ENCODE measurements at regions not wholly inside any gene's neighbourhood (a gene's known extent, or its start where the extent isn't known, plus 50 kb on each side); places are given as distances from the start of the nearest gene placed in this dataset.

- Histone ChIP-seq H3K9me3 (ENCODE audit: low read length) (no peaks in the 10 kb centered on the region), H3K27me3 (ENCODE audit: insufficient read depth, low read length) (no peaks in the 10 kb centered on the region)
Measured at GRCh38 chr4:24428850-24429249, 155.5 kb downstream of the DHX15 start.

DNA sequence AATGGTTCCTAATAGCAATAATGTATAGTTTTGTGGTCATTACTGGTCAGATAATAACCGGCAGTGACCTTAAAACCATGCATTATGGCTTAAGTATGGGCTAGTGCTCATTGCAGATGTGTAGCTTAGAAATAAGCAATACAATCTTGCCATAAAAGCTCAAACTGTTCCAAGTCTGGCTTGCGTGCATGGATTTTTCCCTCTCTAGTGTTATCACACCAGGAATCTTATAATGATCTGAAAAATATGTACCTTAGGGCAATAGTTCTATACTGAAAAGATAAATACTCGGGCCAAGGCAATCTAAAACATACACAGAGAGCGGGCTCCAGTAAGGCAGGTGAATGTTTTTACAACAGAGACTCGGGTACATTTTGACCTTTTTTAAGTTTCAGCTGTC is 157.8 kb downstream of the DHX15 start:
- H2AFZ ChIP-seq (ENCODE audit: low read length), result no peak overlapping the region
- no peaks in the 10 kb centered on the region for H3K79me2 ChIP-seq (ENCODE audit: insufficient read depth, low read length)
- no peaks in the 10 kb centered on the region for H3K9me3 ChIP-seq (ENCODE audit: low read length)
- no peak overlapping the region for H3K9ac ChIP-seq (ENCODE audit: low read length)
- TF ChIP-seq EZH2 (IDR thresholded peaks at IDR 0.05; ENCODE audit: borderline replicate concordance, low read length), result no peak
- no peak for TF ChIP-seq CTCF (IDR thresholded peaks at IDR 0.05; ENCODE audit: low read length)
- no peaks in the 10 kb centered on the region for H3K36me3 ChIP-seq (ENCODE audit: insufficient read depth, low read length)
- no peak overlapping the region for H3K4me3 ChIP-seq (ENCODE audit: low read depth, low read length, poor library complexity, severe bottlenecking)
- no peaks in the 10 kb centered on the region for H3K9me2 ChIP-seq (ENCODE audit: low read depth, low read length)
- no peak overlapping the region for H3K27ac ChIP-seq (ENCODE audit: low read depth, low read length, poor library complexity, severe bottlenecking)
- no peaks in the 10 kb centered on the region for H4K20me1 ChIP-seq (ENCODE audit: insufficient read depth, low read length)
- no peaks in the 10 kb centered on the region for H3K27me3 ChIP-seq (ENCODE audit: insufficient read depth, low read length)
- H3K4me2 ChIP-seq (ENCODE audit: low read length), result no peak overlapping the region
- no peaks in the 10 kb centered on the region for H3K4me1 ChIP-seq (ENCODE audit: insufficient read depth, low read length, severe bottlenecking)
- H3F3A ChIP-seq (ENCODE audit: insufficient read depth, low read length), result no peaks in the 10 kb centered on the region

More at GRCh38 chr4:24428850-24429249, 155.5 kb downstream of the DHX15 start:
- H3F3A ChIP-seq (ENCODE audit: insufficient read depth, low read length), result no peaks in the 10 kb centered on the region
- H3K9ac ChIP-seq (ENCODE audit: low read length), result no peak overlapping the region
- no peak overlapping the region for H3K27ac ChIP-seq (ENCODE audit: low read depth, low read length, poor library complexity, severe bottlenecking)
- no peaks in the 10 kb centered on the region for H3K9me2 ChIP-seq (ENCODE audit: low read depth, low read length)
- TF ChIP-seq EZH2 (IDR thresholded peaks at IDR 0.05; ENCODE audit: borderline replicate concordance, low read length) (no peak), CTCF (IDR thresholded peaks at IDR 0.05; ENCODE audit: low read length) (no peak)
- no peak overlapping the region for H3K4me3 ChIP-seq (ENCODE audit: low read depth, low read length, poor library complexity, severe bottlenecking)
- no peaks in the 10 kb centered on the region for H3K36me3 ChIP-seq (ENCODE audit: insufficient read depth, low read length)
- H3K4me1 ChIP-seq (ENCODE audit: insufficient read depth, low read length, severe bottlenecking), result no peaks in the 10 kb centered on the region
- H2AFZ ChIP-seq (ENCODE audit: low read length), result no peak overlapping the region
- no peak overlapping the region for H3K4me2 ChIP-seq (ENCODE audit: low read length)
- H4K20me1 ChIP-seq (ENCODE audit: insufficient read depth, low read length), result no peaks in the 10 kb centered on the region
- H3K79me2 ChIP-seq (ENCODE audit: insufficient read depth, low read length), result no peaks in the 10 kb centered on the region

DNA sequence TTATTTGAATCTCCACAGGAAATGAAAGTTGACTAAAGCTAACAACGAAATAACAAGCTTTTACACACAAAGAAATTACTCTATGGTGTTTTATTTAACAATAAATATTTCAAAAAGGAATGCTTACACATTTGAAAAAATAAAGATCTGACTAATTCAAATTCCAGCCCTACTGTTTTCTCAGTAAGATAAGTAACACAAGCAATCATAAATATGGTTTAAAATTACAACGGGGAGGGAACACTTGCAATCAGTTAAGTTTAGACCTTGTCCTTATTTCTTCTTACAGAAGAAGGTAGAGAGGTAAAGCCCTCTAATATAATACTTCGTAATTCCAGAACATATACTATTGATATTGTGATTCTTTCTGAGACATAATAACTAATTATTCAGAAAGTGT is 158.5 kb downstream of the DHX15 start:
- Histone ChIP-seq H2AFZ (ENCODE audit: low read length) (no peak overlapping the region), H4K20me1 (ENCODE audit: insufficient read depth, low read length) (no peaks in the 10 kb centered on the region), H3K79me2 (ENCODE audit: insufficient read depth, low read length) (no peaks in the 10 kb centered on the region), H3K4me3 (ENCODE audit: low read depth, low read length, poor library complexity, severe bottlenecking) (no peak overlapping the region), H3K4me2 (ENCODE audit: low read length) (no peak overlapping the region), H3F3A (ENCODE audit: insufficient read depth, low read length) (no peaks in the 10 kb centered on the region), H3K9me3 (ENCODE audit: low read length) (no peaks in the 10 kb centered on the region), H3K27ac (ENCODE audit: low read depth, low read length, poor library complexity, severe bottlenecking) (no peak overlapping the region), H3K4me1 (ENCODE audit: insufficient read depth, low read length, severe bottlenecking) (no peaks in the 10 kb centered on the region), H3K9ac (ENCODE audit: low read length) (no peak overlapping the region), H3K27me3 (ENCODE audit: insufficient read depth, low read length) (no peaks in the 10 kb centered on the region), H3K9me2 (ENCODE audit: low read depth, low read length) (no peaks in the 10 kb centered on the region), H3K36me3 (ENCODE audit: insufficient read depth, low read length) (no peaks in the 10 kb centered on the region)
- no peak for TF ChIP-seq EZH2 (IDR thresholded peaks at IDR 0.05; ENCODE audit: borderline replicate concordance, low read length)
- TF ChIP-seq CTCF (IDR thresholded peaks at IDR 0.05; ENCODE audit: low read length), result no peak

All from OCI-LY1 (cell line).